Upper lobe of left lung (tissue), 6 donors: ENCODE measurements at regions not wholly inside any gene's neighbourhood (a gene's known extent, or its start where the extent isn't known, plus 50 kb on each side); places are given as distances from the start of the nearest gene placed in this dataset.

Source experiments
- ATAC-seq, 2 donors: fragments of 200-7000 bp; cut with Tn5 transposase; one replicate each; pipeline ENCODE4 v1.9.1; 2022; ENCODE audit warnings: mild to moderate bottlenecking in 2 of 2, moderate library complexity in 2 of 2; ENCODE audit not compliant: low FRiP score in 2 of 2
- DNase-seq, 2 donors: peaks; one replicate each; pipeline ENCODE4 v3.0.0-alpha.2; 2019 to 2020
- H3K27ac ChIP-seq, 4 donors: fragments of 200-600 bp; sonication (generic); one replicate each; pipeline ENCODE4 v1.5.1; 2016 to 2019
- H3K27me3 ChIP-seq, 4 donors: fragments of 200-600 bp; sonication (generic); one replicate each; pipeline ENCODE4 v1.5.1; 2017 to 2019
- H3K36me3 ChIP-seq, 4 donors: fragments of 200-600 bp; sonication (generic); one replicate each; pipeline ENCODE4 v1.5.1; 2016 to 2019
- H3K4me1 ChIP-seq, 4 donors: fragments of 200-600 bp; sonication (generic); one replicate each; pipeline ENCODE4 v1.5.1; 2018 to 2019
- H3K4me3 ChIP-seq, 4 donors: fragments of 200-600 bp; sonication (generic); one replicate each; pipeline ENCODE4 v1.5.1; 2017 to 2019; ENCODE audit warnings: mild to moderate bottlenecking in 2 of 4, moderate library complexity in 1 of 4
- H3K9me3 ChIP-seq, 4 donors: fragments of 200-600 bp; sonication (generic); one replicate each; pipeline ENCODE4 v1.5.1; 2018 to 2019
- EP300 ChIP-seq, 4 donors: sonication (generic); formaldehyde crosslinking; IDR thresholded peaks; one replicate each; pipeline ENCODE4 v1.5.1; 2017; ENCODE audit warnings: antibody characterized with exemption in 4 of 4, control low read depth in 2 of 4
- POLR2A ChIP-seq, 4 donors: fragments of 450-650 bp; IDR thresholded peaks; one replicate each; pipeline ENCODE4 v1.5.1; 2016 to 2017; ENCODE audit warnings: antibody characterized with exemption in 4 of 4, mild to moderate bottlenecking in 2 of 4
- POLR2AphosphoS5 ChIP-seq, 2 donors: sonication (generic); formaldehyde crosslinking; IDR thresholded peaks; one replicate each; pipeline ENCODE4 v1.5.1; 2017; ENCODE audit warnings: antibody characterized with exemption in 2 of 2
- whole genome bisulfite sequencing, 2 donors: methylation state at CpG; one replicate each; pipeline ENCODE4 v1.1.5; 2017 to 2018; 5-methylcytosine and 5-hydroxymethylcytosine counted together
- TF ChIP-seq, protein P1 (sequence below), 6 experiments: fragments of 450-650 bp in 4 of 6; fragments of 200-600 bp in 2 of 6; sonication (generic) in 2 of 6; IDR thresholded peaks; one replicate each; pipeline ENCODE4 v1.5.1; 2016 to 2019; ENCODE audit warnings: antibody characterized with exemption in 6 of 6
- donor health status: DM: no; HTN: no; CAD: no; lungs with moderate emphysema.
- donor health status: DM: no; HTN: yes; CAD: no; lungs with severe emphysema.

DNA sequence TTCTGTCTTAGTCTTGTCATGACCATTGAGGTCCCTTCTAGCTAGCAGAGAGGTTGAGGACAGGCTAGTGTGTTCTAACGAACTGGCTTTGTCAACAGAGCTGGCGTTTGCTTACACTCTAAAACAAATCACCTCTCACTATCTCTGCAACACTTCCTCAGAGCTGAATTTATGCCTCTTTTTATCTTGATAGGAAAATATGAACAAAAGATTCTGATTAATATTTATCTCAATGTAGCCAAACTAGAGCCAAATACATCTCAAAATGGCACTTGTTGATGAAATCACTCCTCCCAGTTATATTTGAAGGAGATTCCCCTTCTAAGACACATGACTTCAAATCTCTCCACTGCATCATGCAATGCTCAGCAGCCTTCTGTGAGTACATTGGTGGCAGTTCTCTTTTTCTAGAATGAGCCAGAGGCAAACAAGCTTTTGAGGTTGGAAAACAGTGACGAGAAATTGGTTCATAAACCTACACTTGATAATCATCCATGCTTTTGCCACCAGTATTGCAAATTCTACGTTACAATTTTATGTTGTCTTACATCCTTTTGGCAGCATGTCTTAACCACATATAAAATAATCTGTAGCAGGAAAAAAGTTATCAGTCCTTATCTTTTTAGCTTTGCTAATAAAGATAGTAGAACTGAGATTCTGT is 615.7 kb upstream of the CITED2 start:
- Histone ChIP-seq H3K27me3 (no peaks in the 10 kb centered on the region), H3K9me3 (no peaks in the 10 kb centered on the region), H3K36me3 (no peaks in the 10 kb centered on the region), H3K4me3 (no peak overlapping the region), H3K4me1 (peaks cover 5 to 15% (median 8%) of the 10 kb centered on the region in 4 donors), H3K27ac (peak overlapping the region in 2 of 4 donors; percentile 21 to 50)
- no peak for DNase-seq
- TF ChIP-seq, protein P1, sequence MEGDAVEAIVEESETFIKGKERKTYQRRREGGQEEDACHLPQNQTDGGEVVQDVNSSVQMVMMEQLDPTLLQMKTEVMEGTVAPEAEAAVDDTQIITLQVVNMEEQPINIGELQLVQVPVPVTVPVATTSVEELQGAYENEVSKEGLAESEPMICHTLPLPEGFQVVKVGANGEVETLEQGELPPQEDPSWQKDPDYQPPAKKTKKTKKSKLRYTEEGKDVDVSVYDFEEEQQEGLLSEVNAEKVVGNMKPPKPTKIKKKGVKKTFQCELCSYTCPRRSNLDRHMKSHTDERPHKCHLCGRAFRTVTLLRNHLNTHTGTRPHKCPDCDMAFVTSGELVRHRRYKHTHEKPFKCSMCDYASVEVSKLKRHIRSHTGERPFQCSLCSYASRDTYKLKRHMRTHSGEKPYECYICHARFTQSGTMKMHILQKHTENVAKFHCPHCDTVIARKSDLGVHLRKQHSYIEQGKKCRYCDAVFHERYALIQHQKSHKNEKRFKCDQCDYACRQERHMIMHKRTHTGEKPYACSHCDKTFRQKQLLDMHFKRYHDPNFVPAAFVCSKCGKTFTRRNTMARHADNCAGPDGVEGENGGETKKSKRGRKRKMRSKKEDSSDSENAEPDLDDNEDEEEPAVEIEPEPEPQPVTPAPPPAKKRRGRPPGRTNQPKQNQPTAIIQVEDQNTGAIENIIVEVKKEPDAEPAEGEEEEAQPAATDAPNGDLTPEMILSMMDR (IDR thresholded peaks at IDR 0.05), result no peak
- TF ChIP-seq POLR2A (IDR thresholded peaks at IDR 0.05) (no peak), POLR2AphosphoS5 (IDR thresholded peaks at IDR 0.05) (no peak), EP300 (IDR thresholded peaks at IDR 0.05) (no peak)
- peak in 1 of 2 donors; percentile 40 for ATAC-seq
- 40 to 44% methylated on average over 4 of the region's 4 CpGs for WGBS, 2 donors

DNA sequence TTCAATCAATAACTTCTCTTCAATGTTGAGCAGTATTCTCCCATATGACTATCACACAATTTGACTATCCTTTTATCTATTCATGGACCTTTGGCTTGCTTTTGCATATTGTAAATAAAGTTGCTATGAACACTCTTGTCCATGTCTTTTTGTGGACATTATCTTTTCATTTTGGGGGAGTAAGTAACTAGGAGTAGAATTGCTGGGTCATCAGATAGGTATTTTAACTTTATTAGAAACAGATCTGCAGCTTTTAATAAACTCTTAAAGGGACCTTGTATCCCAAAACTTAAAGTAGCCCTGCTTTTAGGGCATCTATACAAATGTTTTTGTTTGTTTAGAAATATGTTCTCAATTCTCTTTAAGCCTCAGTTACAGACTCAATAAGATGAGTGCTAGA is 614.2 kb upstream of the CITED2 start:
- Histone ChIP-seq H3K4me3 (no peak overlapping the region), H3K36me3 (no peaks in the 10 kb centered on the region), H3K27me3 (no peaks in the 10 kb centered on the region), H3K27ac (no peak overlapping the region), H3K9me3 (no peaks in the 10 kb centered on the region), H3K4me1 (peaks cover 5 to 15% (median 10%) of the 10 kb centered on the region in 4 donors)
- TF ChIP-seq, protein P1 (IDR thresholded peaks at IDR 0.05), result no peak
- TF ChIP-seq POLR2A (IDR thresholded peaks at IDR 0.05), result no peak
- TF ChIP-seq EP300 (IDR thresholded peaks at IDR 0.05), result no peak
- TF ChIP-seq POLR2AphosphoS5 (IDR thresholded peaks at IDR 0.05), result no peak
- ATAC-seq, result no peak
- DNase-seq, result no peak

DNA sequence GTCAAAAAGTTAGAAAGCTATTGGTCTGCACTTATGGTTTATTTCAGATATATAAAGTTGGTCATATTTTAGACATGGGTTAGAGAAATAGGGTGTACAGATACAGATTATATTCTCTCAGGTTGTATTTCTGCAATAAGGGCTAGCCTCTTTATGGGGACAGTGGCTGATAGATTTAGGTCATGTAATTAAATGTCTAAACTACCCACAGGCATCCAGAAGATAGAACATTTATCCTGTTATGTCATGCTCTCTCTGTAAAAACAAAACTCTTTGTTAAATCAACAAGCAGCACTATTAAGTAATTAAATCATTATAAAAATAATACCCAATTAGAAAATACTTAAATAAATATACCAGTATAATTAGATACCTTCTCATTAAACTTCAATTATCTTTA is 612.6 kb upstream of the CITED2 start:
- ATAC-seq, result no peak
- Histone ChIP-seq H3K27ac (no peak overlapping the region), H3K27me3 (no peaks in the 10 kb centered on the region), H3K4me3 (no peak overlapping the region), H3K36me3 (no peaks in the 10 kb centered on the region), H3K4me1 (peaks cover 15 to 25% (median 22%) of the 10 kb centered on the region in 4 donors), H3K9me3 (no peaks in the 10 kb centered on the region)
- no peak for DNase-seq
- TF ChIP-seq EP300 (IDR thresholded peaks at IDR 0.05), result no peak
- no peak for TF ChIP-seq POLR2AphosphoS5 (IDR thresholded peaks at IDR 0.05)
- no peak for TF ChIP-seq POLR2A (IDR thresholded peaks at IDR 0.05)
- TF ChIP-seq, protein P1 (IDR thresholded peaks at IDR 0.05), result no peak

DNA sequence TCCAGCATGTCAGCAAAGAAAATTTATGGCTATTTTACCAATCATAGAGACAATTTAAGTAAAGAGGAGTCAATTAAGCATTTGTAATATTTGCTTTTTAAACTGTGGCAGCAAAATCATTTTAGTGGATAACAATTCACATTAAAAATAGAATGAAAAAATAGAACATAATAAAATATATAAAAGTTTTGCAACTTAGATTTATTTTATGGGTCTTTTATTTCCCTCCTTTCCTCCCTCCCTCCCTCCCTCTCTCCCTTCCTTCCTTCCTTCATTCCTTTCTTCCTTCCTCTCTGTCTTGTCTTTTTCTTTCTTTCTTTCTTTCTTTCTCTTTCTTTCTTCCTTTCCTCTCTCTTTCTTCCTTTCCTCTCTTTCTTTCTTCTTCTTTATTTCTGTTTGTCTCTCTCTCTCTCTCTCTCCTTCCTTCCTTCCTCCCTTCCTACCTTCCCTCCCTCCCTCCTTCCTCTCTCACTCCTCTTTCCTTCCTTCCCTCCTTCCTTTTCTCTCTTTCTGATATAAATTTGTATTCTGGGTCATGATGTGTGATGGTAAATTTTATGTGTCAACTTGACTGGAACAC is 610.9 kb upstream of the CITED2 start:
- H3K4me1 ChIP-seq, result peaks cover 23 to 29% (median 24%) of the 10 kb centered on the region in 4 donors
- no peak for TF ChIP-seq POLR2AphosphoS5 (IDR thresholded peaks at IDR 0.05)
- TF ChIP-seq POLR2A (IDR thresholded peaks at IDR 0.05), result no peak
- TF ChIP-seq, protein P1 (IDR thresholded peaks at IDR 0.05), result no peak
- no peak for TF ChIP-seq EP300 (IDR thresholded peaks at IDR 0.05)
- H3K9me3 ChIP-seq, result no peaks in the 10 kb centered on the region
- DNase-seq (no peak), ATAC-seq (no peak)
- H3K4me3 ChIP-seq, result no peak overlapping the region
- no peaks in the 10 kb centered on the region for H3K27me3 ChIP-seq
- no peaks in the 10 kb centered on the region for H3K36me3 ChIP-seq
- H3K27ac ChIP-seq, result no peak overlapping the region

DNA sequence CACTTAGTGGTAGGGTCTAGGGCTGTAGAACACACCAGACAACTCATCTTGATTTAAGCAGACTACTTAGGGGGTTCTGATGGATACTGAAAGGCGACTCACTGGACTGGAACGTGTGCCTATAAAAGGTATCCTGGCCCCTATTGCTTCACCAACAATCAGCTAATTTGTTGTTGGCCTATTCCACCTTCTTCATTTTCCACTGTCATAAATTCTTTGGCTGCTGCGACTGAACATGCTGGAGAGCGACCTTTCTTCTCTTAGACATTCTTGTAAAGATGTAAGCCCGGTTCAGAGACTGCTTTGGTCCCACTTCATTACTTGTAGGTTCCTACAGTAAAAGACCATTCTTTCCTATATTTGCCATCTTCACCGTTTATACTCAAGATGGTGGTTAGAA is 609.9 kb upstream of the CITED2 start:
- ATAC-seq (no peak), DNase-seq (no peak)
- Histone ChIP-seq H3K4me1 (peaks cover 18 to 24% (median 19%) of the 10 kb centered on the region in 4 donors), H3K27me3 (no peaks in the 10 kb centered on the region), H3K36me3 (no peaks in the 10 kb centered on the region), H3K27ac (no peak overlapping the region), H3K4me3 (no peak overlapping the region), H3K9me3 (no peaks in the 10 kb centered on the region)
- TF ChIP-seq POLR2AphosphoS5 (IDR thresholded peaks at IDR 0.05) (no peak), EP300 (IDR thresholded peaks at IDR 0.05) (no peak), POLR2A (IDR thresholded peaks at IDR 0.05) (no peak)
- TF ChIP-seq, protein P1 (IDR thresholded peaks at IDR 0.05), result no peak
- WGBS, 2 donors, result 87 to 93% methylated on average over 6 of the region's 6 CpGs
